ENCODE measurements at regions not wholly inside any gene's neighbourhood (a gene's known extent, or its start where the extent isn't known, plus 50 kb on each side); places are given as distances from the start of the nearest gene placed in this dataset.

DNA sequence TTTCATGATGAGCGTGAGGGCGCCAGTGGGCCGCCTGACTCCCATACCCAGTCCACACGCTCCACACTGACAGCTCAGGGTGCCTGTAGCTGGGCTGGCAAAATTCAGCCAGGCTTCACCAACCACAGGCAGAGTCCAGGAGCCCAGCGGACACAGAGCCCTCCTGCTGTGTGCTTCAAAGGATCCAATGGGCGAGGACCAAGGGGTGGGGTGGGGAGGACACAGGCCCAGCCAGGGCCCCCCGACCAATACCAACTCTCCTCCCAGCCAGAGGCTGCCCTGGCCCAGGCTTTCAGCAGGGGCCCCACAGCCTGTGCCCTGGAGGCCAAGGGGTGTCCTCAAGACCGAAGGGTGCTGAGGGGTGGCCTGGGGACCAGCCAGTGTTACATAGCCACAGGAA lies 336.1 kb downstream of the CTTN start:
- no peak overlapping the region for H3K4me2 ChIP-seq
- no peak overlapping the region for H2AFZ ChIP-seq (replicated peaks)
- Mint-ChIP-seq H3K36me3 (no peaks in the 10 kb centered on the region), H3K4me3 (no peak overlapping the region), H3K27ac (no peak overlapping the region), H3K9me3 (peaks cover 2% of the 10 kb centered on the region), H3K4me1 (peaks cover 17% of the 10 kb centered on the region), H3K27me3 (ENCODE audit: insufficient read depth, low read depth) (peaks cover 12% of the 10 kb centered on the region)
- no peak for TF ChIP-seq CTCF (IDR thresholded peaks at IDR 0.05)
- TF ChIP-seq EZH2 (IDR thresholded peaks at IDR 0.05), result no peak
- no peak overlapping the region for H3K4me3 ChIP-seq
- H4K20me1 ChIP-seq (ENCODE audit: low read depth), result no peaks in the 10 kb centered on the region
- H3K4me1 ChIP-seq, result peaks cover 3% of the 10 kb centered on the region
- H3K9me3 ChIP-seq (ENCODE audit: low read depth), result no peaks in the 10 kb centered on the region
- no peak overlapping the region for H3K9ac ChIP-seq
- no peaks in the 10 kb centered on the region for H3K36me3 ChIP-seq
- no peaks in the 10 kb centered on the region for H3F3A ChIP-seq (ENCODE audit: low read depth)
- no peaks in the 10 kb centered on the region for H3K27me3 ChIP-seq
- no peak for DNase-seq (ENCODE audit: low spot score)
- no peak overlapping the region for H3K27ac ChIP-seq
- no peaks in the 10 kb centered on the region for H3K79me2 ChIP-seq (ENCODE audit: low read depth)

DNA sequence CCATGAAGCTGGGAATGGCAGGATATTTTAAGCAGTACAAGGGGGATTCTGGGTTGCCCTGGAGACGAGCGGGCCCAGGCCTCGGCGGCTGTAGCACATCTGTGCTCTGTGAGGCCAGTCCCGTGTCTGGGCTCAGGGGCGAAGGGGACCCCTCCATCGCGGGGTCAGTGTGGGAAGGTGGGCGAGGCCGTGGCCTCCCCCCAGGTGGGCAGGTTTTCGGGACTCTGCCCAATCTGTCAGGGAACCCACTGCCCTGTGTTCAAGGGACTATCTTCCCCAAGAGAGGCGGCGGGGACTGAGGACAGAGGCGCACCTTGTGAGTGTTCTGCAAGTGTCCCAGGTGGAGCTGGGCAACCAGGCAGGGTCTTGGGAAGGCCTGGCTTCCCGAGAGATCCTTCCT lies 336.6 kb downstream of the CTTN start:
- H3K36me3 Mint-ChIP-seq, result no peaks in the 10 kb centered on the region
- H3K27ac ChIP-seq, result no peak overlapping the region
- H3K9me3 ChIP-seq (ENCODE audit: low read depth), result no peaks in the 10 kb centered on the region
- H3K9me3 Mint-ChIP-seq, result peaks cover 2% of the 10 kb centered on the region
- H2AFZ ChIP-seq (replicated peaks), result no peak overlapping the region
- H3K4me3 Mint-ChIP-seq, result no peak overlapping the region
- DNase-seq (ENCODE audit: low spot score), result no peak
- no peak overlapping the region for H3K9ac ChIP-seq
- no peak overlapping the region for H3K4me2 ChIP-seq
- H3K4me1 ChIP-seq, result peaks cover 3% of the 10 kb centered on the region
- H3K27me3 ChIP-seq, result no peaks in the 10 kb centered on the region
- no peak for TF ChIP-seq EZH2 (IDR thresholded peaks at IDR 0.05)
- no peak for TF ChIP-seq EZH2phosphoT487 (IDR thresholded peaks at IDR 0.05)
- TF ChIP-seq CTCF (IDR thresholded peaks at IDR 0.05), result no peak
- no peaks in the 10 kb centered on the region for H3K36me3 ChIP-seq
- H3K79me2 ChIP-seq (ENCODE audit: low read depth), result no peaks in the 10 kb centered on the region
- H3K27me3 Mint-ChIP-seq (ENCODE audit: insufficient read depth, low read depth), result peaks cover 11% of the 10 kb centered on the region
- H3K4me1 Mint-ChIP-seq, result peaks cover 17% of the 10 kb centered on the region
- no peak overlapping the region for H3K4me3 ChIP-seq
- H3F3A ChIP-seq (ENCODE audit: low read depth), result no peaks in the 10 kb centered on the region
- no peak overlapping the region for H3K27ac Mint-ChIP-seq
- H4K20me1 ChIP-seq (ENCODE audit: low read depth), result no peaks in the 10 kb centered on the region

DNA sequence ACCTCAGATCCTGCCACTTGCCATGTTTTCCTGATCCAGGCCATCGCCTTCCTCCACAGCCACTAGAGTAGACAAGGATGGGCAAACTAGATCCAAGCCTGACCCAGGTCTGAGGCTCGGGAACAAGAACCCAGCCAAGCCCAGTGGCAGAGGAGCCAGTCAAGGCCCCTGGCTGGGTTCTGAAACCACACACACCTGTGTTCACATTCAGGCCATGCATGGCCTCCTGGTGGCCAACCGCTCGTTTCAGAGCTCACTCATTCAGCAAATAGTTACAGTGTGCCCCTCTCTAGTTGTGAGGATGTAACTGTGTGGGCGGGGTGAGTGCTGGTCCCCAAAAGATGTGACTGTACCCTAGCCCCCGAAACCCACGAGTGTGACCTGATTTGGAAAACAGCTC lies 337.6 kb downstream of the CTTN start:
- no peaks in the 10 kb centered on the region for H3K27me3 ChIP-seq
- no peak overlapping the region for H3K4me3 ChIP-seq
- H3K36me3 ChIP-seq, result no peaks in the 10 kb centered on the region
- H3F3A ChIP-seq (ENCODE audit: low read depth), result no peaks in the 10 kb centered on the region
- Mint-ChIP-seq H3K4me1 (peaks cover 26% of the 10 kb centered on the region), H3K27me3 (ENCODE audit: insufficient read depth, low read depth) (peaks cover 10% of the 10 kb centered on the region), H3K4me3 (no peak overlapping the region), H3K36me3 (no peaks in the 10 kb centered on the region), H3K9me3 (peaks cover 2% of the 10 kb centered on the region), H3K27ac (peak overlapping the region; percentile 46)
- H3K27ac ChIP-seq, result no peak overlapping the region
- H4K20me1 ChIP-seq (ENCODE audit: low read depth), result no peaks in the 10 kb centered on the region
- TF ChIP-seq CTCF (IDR thresholded peaks at IDR 0.05) (no peak), EZH2 (IDR thresholded peaks at IDR 0.05) (no peak), EZH2phosphoT487 (IDR thresholded peaks at IDR 0.05) (no peak)
- H3K4me1 ChIP-seq, result peaks cover 3% of the 10 kb centered on the region
- no peak overlapping the region for H3K9ac ChIP-seq
- no peaks in the 10 kb centered on the region for H3K9me3 ChIP-seq (ENCODE audit: low read depth)
- no peak overlapping the region for H3K4me2 ChIP-seq
- no peak overlapping the region for H2AFZ ChIP-seq (replicated peaks)
- H3K79me2 ChIP-seq (ENCODE audit: low read depth), result no peaks in the 10 kb centered on the region
- DNase-seq (ENCODE audit: low spot score), result no peak

- Histone ChIP-seq H3K27ac (no peak overlapping the region), H3K4me1 (peaks cover 3% of the 10 kb centered on the region), H3K27me3 (no peaks in the 10 kb centered on the region), H3K9me3 (ENCODE audit: low read depth) (no peaks in the 10 kb centered on the region), H3K36me3 (no peaks in the 10 kb centered on the region), H3K4me2 (no peak overlapping the region), H3F3A (ENCODE audit: low read depth) (no peaks in the 10 kb centered on the region), H3K79me2 (ENCODE audit: low read depth) (no peaks in the 10 kb centered on the region), H4K20me1 (ENCODE audit: low read depth) (no peaks in the 10 kb centered on the region), H3K4me3 (no peak overlapping the region), H2AFZ (replicated peaks) (no peak overlapping the region), H3K9ac (no peak overlapping the region)
- DNase-seq (ENCODE audit: low spot score), result no peak
- Mint-ChIP-seq H3K9me3 (peaks cover 2% of the 10 kb centered on the region), H3K4me3 (no peak overlapping the region), H3K4me1 (peaks cover 31% of the 10 kb centered on the region), H3K27ac (peak overlapping the region; percentile 46), H3K27me3 (ENCODE audit: insufficient read depth, low read depth) (peaks cover 15% of the 10 kb centered on the region), H3K36me3 (no peaks in the 10 kb centered on the region)
- no peak for TF ChIP-seq CTCF (IDR thresholded peaks at IDR 0.05)
- TF ChIP-seq EZH2 (IDR thresholded peaks at IDR 0.05), result no peak
- TF ChIP-seq EZH2phosphoT487 (IDR thresholded peaks at IDR 0.05), result no peak
Observed at GRCh38 chr11:70736461-70736860, 338.1 kb downstream of the CTTN start.

Data from neural progenitor cell (in vitro differentiated cells).